Cardiac fibroblast (primary cell): ENCODE measurements at regions not wholly inside any gene's neighbourhood (a gene's known extent, or its start where the extent isn't known, plus 50 kb on each side); places are given as distances from the start of the nearest gene placed in this dataset.
"Not testable (repeated sequence)": the region's sequence is repeated elsewhere in the genome, so short reads cannot be mapped to it uniquely, and the experiment has no call there.

ENCODE experiments used
- DNase-seq, 2 donors: peaks; one replicate each; pipeline versions ENCODE4 v3.0.0 to v3.0.0-alpha.2; 2010; ENCODE audit warnings: low read depth in 2 of 2
- H3K4me3 ChIP-seq, 2 donors: replicated peaks in 1 of 2; 1 replicate in 1 of 2; 2 replicates in 1 of 2; pipeline ENCODE4 v1.5.1; 2011; ENCODE audit warnings: low read depth in 2 of 2, low read length in 2 of 2, mild to moderate bottlenecking in 2 of 2, moderate library complexity in 1 of 2
- CTCF ChIP-seq: IDR thresholded peaks from one replicate; pipeline ENCODE4 v1.5.1; 2011; ENCODE audit warnings: low read depth, mild to moderate bottlenecking, low read length, inconsistent platforms

- TF ChIP-seq CTCF: no peak
- DNase-seq: no peak
- no peak overlapping the region for H3K4me3 ChIP-seq
Observed at GRCh38 chr15:46955576-46955975, 761.7 kb upstream of the SEMA6D start.

GRCh38 chr15:46956456-46956855 is 760.8 kb upstream of the SEMA6D start:
- DNase-seq: no peak
- TF ChIP-seq CTCF: no peak
- H3K4me3 ChIP-seq: no peak overlapping the region

- TF ChIP-seq CTCF: no peak
- no peak for DNase-seq
- no peak overlapping the region for H3K4me3 ChIP-seq
Observed at GRCh38 chr15:46956881-46957280, 760.4 kb upstream of the SEMA6D start.

- TF ChIP-seq CTCF: no peak
- no peak for DNase-seq
- no peak overlapping the region for H3K4me3 ChIP-seq
Observed at GRCh38 chr15:46960581-46960980, 756.7 kb upstream of the SEMA6D start.

- no peak overlapping the region for H3K4me3 ChIP-seq
- TF ChIP-seq CTCF: no peak
- DNase-seq: no peak
Observed at GRCh38 chr15:46961795-46962194, 755.5 kb upstream of the SEMA6D start.

- not testable (repeated sequence) for DNase-seq, H3K4me3 ChIP-seq
Observed at GRCh38 chr15:46988055-46988454, 729.2 kb upstream of the SEMA6D start.

GRCh38 chr15:46996359-46996758 is 720.9 kb upstream of the SEMA6D start:
- no peak for TF ChIP-seq CTCF
- no peak overlapping the region for H3K4me3 ChIP-seq
- no peak for DNase-seq
